ENCODE measurements at regions not wholly inside any gene's neighbourhood (a gene's known extent, or its start where the extent isn't known, plus 50 kb on each side); places are given as distances from the start of the nearest gene placed in this dataset.

DNA sequence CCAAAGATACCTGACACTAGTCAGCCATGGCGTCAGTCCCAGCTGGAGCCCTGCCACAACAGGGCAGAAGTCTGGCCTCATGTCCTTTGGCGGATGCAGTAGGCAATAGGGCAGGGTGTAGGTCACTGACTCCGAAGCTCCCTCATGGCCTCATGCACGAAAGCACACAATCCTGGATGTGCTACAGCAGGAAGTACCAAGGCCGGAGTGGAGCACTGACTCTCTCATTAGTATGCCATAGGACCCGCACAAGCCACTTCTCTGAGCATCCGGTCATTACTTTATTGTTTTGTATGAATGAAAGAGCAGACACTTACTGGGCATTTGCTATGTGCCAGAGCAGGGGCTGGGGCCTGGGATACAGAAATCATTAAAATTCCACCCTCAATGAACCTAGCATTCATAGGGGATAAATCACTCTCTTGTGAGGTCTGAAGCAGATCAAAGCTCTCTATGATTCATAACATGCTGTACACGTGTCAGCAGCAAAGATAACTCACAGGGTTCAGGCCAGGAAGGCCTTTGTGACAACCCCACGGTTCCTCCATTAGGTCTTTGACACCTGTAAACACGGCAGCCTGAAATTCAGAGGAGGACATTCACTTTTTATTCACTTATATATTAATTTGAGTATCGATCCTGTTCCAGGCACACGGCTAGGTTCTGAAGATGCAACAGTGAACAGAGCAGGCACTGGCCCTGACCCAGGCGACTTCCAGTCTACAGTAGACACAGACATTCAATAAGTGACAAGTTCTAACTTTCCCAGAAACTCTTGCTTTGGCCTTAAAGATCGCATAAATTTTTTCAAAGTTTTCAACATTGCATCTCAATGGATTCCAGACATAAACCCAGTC is 357.9 kb upstream of the USP24 start:
- Mint-ChIP-seq H3K4me1 (no peaks in the 10 kb centered on the region), H3K4me3 (no peak overlapping the region), H3K27me3 (peaks cover 0 to 14% of the 10 kb centered on the region in 2 donors), H3K36me3 (no peaks in the 10 kb centered on the region), H3K9me3 (peaks cover 0 to 1% of the 10 kb centered on the region in 2 donors), H3K27ac (no peak overlapping the region)
- DNase-seq (no peak), ATAC-seq (replicated peaks) (no peak)

DNA sequence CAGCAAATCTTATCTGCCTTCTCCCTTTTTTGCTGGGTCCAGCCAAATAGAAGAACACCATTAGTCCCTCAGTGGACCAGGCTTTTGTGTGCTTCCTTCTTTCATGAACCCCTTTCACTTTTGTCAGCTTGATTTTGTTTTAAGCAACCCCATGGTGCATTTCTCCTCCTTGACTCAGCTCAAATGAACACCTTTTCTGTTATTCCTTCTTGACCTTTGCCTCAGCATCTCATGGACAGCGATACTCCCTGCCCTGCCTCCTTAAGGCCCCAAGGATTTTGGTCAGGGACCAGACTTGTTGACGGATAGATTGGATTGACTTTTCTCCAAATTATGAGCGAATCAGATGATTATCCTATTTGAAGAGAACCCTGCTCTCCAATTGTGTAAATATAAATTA is 356.6 kb upstream of the USP24 start:
- peaks cover 0 to 1% of the 10 kb centered on the region in 2 donors for H3K9me3 Mint-ChIP-seq
- ATAC-seq (replicated peaks), result no peak
- H3K27ac Mint-ChIP-seq, result no peak overlapping the region
- no peaks in the 10 kb centered on the region for H3K4me1 Mint-ChIP-seq
- H3K36me3 Mint-ChIP-seq, result no peaks in the 10 kb centered on the region
- DNase-seq, result no peak
- H3K4me3 Mint-ChIP-seq, result no peak overlapping the region
- H3K27me3 Mint-ChIP-seq, result peaks cover 0 to 15% of the 10 kb centered on the region in 2 donors

DNA sequence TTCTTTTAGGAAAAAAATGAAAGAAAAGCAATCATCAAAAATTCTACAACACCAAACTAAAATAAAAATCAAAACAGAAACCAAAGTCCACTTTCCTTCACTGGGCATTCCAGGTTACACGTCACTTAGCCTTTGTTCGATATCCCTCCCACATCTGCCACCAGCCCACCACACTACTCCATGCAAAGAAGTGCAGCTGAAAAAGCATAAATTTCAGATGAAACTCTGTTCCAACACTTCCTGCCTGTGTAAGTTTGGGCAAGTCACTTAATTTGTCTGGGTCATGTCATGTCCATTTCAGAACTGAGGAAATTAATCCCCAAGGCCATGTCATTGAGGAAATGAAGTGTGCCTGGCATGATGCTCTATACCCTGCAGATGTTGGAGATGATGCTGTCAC is 354.3 kb upstream of the USP24 start:
- H3K9me3 Mint-ChIP-seq, result peaks cover 0 to 1% of the 10 kb centered on the region in 2 donors
- no peaks in the 10 kb centered on the region for H3K4me1 Mint-ChIP-seq
- H3K27me3 Mint-ChIP-seq, result peaks cover 0 to 15% of the 10 kb centered on the region in 2 donors
- H3K36me3 Mint-ChIP-seq, result no peaks in the 10 kb centered on the region
- H3K4me3 Mint-ChIP-seq, result no peak overlapping the region
- DNase-seq (no peak), ATAC-seq (replicated peaks) (no peak)
- H3K27ac Mint-ChIP-seq, result no peak overlapping the region

DNA sequence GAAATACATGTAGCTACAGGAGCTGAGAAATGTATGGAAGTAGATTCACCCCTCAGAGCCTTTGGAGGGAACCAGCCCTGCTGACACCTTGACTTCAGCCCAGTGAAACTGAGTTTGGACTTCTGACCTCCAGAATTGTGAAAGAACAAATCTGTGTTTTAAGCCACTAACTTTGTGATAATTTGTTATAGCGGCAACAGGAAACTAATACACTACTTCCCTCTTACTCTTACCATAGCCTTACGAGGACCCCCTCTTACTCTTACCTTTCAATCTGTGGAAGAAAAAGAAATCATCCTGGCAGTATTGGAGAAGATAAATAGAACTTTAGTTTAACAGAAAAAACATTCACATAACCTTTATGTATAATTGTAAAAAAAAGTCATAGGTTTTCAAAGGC is 353.6 kb upstream of the USP24 start:
- Mint-ChIP-seq H3K9me3 (peaks cover 0 to 1% of the 10 kb centered on the region in 2 donors), H3K36me3 (no peaks in the 10 kb centered on the region), H3K4me3 (no peak overlapping the region), H3K27ac (no peak overlapping the region), H3K27me3 (peaks cover 0 to 15% of the 10 kb centered on the region in 2 donors), H3K4me1 (no peaks in the 10 kb centered on the region)
- DNase-seq (no peak), ATAC-seq (replicated peaks) (no peak)

DNA sequence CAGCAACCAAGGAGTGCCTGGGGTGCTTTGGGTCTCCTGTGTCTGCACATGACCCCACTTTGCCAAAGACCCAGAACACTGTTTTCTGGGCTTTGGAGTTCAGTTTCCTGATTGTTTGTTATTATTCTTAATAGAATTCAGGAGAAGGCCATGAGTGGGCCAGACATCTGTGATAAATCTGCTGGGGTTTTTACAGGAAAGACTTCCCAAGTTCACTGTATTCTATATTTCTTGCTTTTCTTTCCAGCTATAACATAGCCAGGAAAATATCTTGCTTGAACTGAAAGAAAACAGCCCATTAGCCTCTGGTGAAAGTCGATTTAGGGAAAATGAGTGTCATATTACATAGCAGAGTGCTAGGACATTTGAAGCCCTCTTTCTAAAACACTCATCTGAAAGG is 345.1 kb upstream of the USP24 start:
- DNase-seq (no peak), ATAC-seq (replicated peaks) (no peak)
- H3K9me3 Mint-ChIP-seq, result no peaks in the 10 kb centered on the region
- H3K4me1 Mint-ChIP-seq, result no peaks in the 10 kb centered on the region
- H3K27me3 Mint-ChIP-seq, result no peaks in the 10 kb centered on the region
- H3K36me3 Mint-ChIP-seq, result no peaks in the 10 kb centered on the region
- H3K27ac Mint-ChIP-seq, result no peak overlapping the region
- no peak overlapping the region for H3K4me3 Mint-ChIP-seq

DNA sequence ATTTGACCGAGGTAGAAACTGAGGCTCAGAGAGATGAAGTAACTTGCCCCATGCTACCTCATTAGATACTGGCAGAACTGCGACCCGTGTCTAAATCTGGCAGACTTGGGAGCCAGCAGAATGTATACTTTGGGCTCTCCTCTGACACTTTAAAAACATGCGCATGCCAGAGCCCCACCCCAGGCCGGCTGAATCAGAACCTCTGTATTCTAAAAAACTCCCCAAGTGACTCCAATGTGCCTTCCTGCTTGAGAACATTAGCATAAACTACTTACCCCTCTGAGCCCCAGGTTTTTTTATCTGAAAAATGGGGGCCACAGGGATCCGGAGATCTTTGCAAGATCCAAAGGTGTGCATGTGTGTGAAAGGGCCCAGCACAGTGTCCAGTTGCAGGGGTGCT is 344.7 kb upstream of the USP24 start:
- H3K9me3 Mint-ChIP-seq, result no peaks in the 10 kb centered on the region
- H3K36me3 Mint-ChIP-seq, result no peaks in the 10 kb centered on the region
- no peaks in the 10 kb centered on the region for H3K27me3 Mint-ChIP-seq
- DNase-seq, result no peak
- no peak overlapping the region for H3K4me3 Mint-ChIP-seq
- no peak overlapping the region for H3K27ac Mint-ChIP-seq
- no peak for ATAC-seq (replicated peaks)
- H3K4me1 Mint-ChIP-seq, result no peaks in the 10 kb centered on the region

DNA sequence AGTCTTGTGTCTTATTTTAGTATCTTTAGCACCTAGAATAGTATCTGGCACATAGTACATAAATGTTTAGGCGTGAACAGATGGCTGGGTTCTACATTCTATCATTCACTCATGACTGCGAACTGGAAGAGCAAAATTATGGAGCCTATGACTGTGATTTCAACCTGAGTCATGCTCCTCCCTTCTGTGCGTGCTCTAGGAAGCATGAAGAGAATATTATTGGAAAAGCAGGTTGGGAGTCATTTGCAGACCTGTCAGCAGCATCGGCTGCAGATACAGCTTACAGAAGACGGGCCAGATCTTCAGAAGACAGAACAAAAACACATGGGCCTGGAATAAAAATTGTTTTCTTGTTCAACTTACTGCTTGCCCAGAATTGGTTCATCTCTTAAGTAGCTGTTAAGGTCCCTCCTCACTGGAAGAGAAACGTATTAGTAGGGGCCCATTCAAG is 344.0 kb upstream of the USP24 start:
- DNase-seq (no peak), ATAC-seq (replicated peaks) (no peak)
- Mint-ChIP-seq H3K36me3 (no peaks in the 10 kb centered on the region), H3K4me1 (no peaks in the 10 kb centered on the region), H3K9me3 (no peaks in the 10 kb centered on the region), H3K27ac (no peak overlapping the region), H3K4me3 (no peak overlapping the region), H3K27me3 (no peaks in the 10 kb centered on the region)

DNA sequence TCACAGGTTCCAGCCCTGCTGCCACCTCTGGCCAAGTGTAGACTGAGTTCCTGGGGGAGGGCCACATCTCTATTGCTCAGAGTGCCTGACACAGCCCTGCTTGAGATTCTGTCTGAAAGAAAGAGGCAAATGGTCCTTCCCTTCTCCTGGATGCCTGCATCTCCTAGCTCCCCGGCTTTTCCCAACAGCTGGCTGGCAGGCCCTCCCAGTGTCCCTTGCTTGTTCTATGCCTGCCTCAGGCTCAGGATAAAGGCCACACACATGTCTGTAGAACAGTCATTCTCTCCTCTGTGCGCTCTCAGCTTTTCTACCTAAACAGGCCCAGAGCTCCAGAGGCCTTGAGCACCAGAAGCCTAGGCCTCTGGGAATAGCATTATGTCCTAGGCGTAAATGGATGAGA is 343.4 kb upstream of the USP24 start:
- Mint-ChIP-seq H3K4me1 (no peaks in the 10 kb centered on the region), H3K27me3 (no peaks in the 10 kb centered on the region), H3K36me3 (no peaks in the 10 kb centered on the region), H3K27ac (no peak overlapping the region), H3K4me3 (no peak overlapping the region), H3K9me3 (no peaks in the 10 kb centered on the region)
- ATAC-seq (replicated peaks) (no peak), DNase-seq (no peak)

DNA sequence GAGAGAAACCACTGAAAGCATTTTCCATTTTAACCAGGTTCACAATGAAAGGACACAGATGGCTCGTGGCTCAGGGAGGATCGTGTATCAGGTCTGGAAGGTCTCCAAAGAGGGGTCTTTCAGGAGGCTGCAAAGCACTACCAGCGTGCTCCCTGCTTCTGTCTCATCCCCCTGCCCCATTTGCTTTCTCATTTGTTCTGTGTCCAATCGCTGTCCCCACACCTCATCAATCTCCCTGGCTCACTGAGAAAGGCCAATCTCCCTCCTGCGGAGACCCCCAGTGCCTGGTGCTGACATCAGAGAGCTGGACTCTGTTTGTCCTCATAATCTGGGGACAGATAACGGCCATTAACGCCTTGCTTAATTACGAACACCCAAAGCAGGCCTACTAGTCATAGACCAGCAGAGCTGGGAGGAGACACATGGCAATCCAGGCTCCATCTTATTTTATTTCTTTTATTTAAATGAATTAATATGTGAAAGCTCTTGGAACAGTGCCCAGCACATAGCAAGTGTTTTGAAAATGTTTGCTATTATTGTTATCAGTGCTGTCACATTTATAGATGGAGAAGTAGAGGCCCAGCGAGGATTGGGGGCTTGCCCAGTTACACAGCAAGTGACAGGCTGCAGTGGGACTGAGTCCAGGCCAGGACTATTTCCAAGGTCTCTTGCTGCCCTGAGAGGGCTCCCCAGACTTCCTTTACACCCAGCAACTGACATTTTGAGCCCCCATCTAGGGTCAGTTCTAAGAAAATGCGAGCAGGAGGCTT is 341.0 kb upstream of the USP24 start:
- no peaks in the 10 kb centered on the region for H3K27me3 Mint-ChIP-seq
- no peak overlapping the region for H3K4me3 Mint-ChIP-seq
- no peaks in the 10 kb centered on the region for H3K9me3 Mint-ChIP-seq
- no peak for ATAC-seq (replicated peaks)
- DNase-seq, result no peak
- no peaks in the 10 kb centered on the region for H3K4me1 Mint-ChIP-seq
- no peak overlapping the region for H3K27ac Mint-ChIP-seq
- H3K36me3 Mint-ChIP-seq, result no peaks in the 10 kb centered on the region

DNA sequence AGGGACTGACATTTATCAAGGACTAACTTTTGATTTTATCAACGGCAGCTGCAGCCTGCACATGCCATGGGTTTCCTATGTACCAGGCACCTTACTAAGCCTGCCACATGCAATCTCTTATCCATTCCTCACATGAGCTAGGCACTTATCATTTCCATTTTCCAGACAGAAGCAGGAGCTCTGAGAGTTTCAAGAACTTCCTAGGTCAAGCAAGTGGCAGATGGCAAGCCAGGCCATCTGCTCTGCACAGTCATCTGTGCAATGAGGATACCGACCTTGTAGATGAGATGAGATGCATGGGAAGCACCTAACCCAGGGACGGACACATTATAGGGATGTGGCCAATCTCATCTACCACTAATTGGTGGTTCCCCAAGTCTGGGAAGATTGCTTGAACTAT is 339.4 kb upstream of the USP24 start:
- Mint-ChIP-seq H3K9me3 (no peaks in the 10 kb centered on the region), H3K36me3 (no peaks in the 10 kb centered on the region), H3K4me3 (no peak overlapping the region), H3K27me3 (no peaks in the 10 kb centered on the region), H3K4me1 (no peaks in the 10 kb centered on the region), H3K27ac (no peak overlapping the region)
- ATAC-seq (replicated peaks) (no peak), DNase-seq (no peak)

DNA sequence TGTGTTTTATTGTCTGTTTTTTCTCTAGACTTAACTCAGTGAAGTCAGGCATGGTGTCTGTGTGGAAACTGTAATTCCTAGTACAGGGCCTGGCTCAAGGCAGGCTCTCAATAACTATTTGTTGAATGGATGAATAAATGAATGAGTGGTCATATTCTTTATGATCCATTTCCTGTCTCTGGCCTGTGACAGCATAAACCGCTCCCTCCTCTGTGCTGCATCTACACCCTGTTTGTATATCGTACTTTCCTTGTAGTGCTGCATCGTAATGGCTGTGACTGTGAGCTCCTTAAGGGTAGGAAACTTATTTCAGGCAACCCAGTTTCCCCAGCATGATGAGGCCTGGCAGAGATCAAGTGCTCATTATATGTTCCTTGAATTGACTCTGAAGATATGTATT is 337.5 kb upstream of the USP24 start:
- Mint-ChIP-seq H3K4me1 (no peaks in the 10 kb centered on the region), H3K36me3 (no peaks in the 10 kb centered on the region), H3K4me3 (no peak overlapping the region), H3K27ac (no peak overlapping the region), H3K27me3 (no peaks in the 10 kb centered on the region), H3K9me3 (no peaks in the 10 kb centered on the region)
- ATAC-seq (replicated peaks) (no peak), DNase-seq (no peak)

DNA sequence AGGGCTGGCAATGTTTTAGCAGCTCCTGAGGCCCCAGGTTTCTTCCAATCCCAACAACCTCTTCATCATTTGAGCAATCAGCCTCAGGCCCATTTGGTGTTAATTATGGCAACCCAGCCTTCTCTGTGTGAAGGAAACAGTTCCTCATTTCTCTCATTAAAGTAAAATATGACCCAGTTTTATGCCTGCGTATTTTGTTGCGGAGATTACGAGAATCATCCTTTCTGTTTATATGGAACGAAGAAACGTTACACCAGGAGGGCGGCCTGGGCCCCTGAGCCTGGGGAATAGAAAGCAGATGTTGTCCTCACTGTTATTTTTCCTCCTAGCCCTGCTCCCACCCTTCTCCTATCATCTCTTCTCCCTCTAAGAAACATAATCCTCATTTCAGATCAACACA is 332.2 kb upstream of the USP24 start:
- Mint-ChIP-seq H3K4me1 (no peaks in the 10 kb centered on the region), H3K9me3 (no peaks in the 10 kb centered on the region), H3K27me3 (no peaks in the 10 kb centered on the region), H3K4me3 (no peak overlapping the region), H3K27ac (no peak overlapping the region), H3K36me3 (no peaks in the 10 kb centered on the region)
- no peak for ATAC-seq (replicated peaks)
- DNase-seq, result no peak

DNA sequence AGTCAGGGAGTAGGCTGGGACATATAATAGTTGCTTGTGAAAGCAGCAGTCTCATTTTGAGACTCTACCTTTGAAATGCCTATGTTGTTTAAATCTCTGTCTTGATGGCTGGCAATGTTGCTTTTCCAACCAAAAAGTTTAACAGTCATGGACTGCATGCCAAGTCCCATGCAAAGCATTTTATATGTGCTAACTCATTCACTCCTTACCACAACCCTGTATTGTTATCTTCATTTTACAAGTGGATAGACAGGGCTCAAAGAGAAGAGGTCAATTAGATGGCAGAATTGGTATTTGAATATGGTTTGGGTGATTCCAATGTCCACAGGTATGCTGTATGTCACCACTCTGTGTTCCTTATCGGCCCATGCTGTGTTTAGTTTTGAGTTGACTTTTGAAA is 331.4 kb upstream of the USP24 start:
- Mint-ChIP-seq H3K4me1 (no peaks in the 10 kb centered on the region), H3K9me3 (no peaks in the 10 kb centered on the region), H3K27me3 (no peaks in the 10 kb centered on the region), H3K36me3 (no peaks in the 10 kb centered on the region), H3K4me3 (no peak overlapping the region), H3K27ac (no peak overlapping the region)
- ATAC-seq (replicated peaks) (no peak), DNase-seq (no peak)

DNA sequence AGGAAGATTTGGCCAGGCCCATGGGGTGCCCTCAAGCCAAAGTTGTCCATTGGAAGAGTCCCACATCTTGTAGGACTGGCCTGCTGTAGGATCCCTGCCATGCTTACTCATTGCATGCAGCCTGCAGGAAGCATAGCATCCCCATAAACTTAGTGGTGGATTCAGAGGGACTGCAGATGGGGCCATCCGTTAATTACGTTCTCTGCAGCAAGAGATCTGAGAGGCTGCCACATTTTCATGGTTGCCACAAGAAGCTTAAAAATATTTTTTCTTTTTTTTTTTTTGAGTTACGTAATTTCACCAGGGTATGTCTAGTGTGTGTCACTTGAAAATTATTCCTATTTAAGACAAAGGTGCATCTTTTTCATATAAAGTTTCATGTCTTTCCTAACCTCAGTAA is 329.7 kb upstream of the USP24 start:
- DNase-seq (no peak), ATAC-seq (replicated peaks) (no peak)
- Mint-ChIP-seq H3K36me3 (no peaks in the 10 kb centered on the region), H3K4me3 (no peak overlapping the region), H3K27ac (no peak overlapping the region), H3K27me3 (no peaks in the 10 kb centered on the region), H3K9me3 (no peaks in the 10 kb centered on the region), H3K4me1 (no peaks in the 10 kb centered on the region)

DNA sequence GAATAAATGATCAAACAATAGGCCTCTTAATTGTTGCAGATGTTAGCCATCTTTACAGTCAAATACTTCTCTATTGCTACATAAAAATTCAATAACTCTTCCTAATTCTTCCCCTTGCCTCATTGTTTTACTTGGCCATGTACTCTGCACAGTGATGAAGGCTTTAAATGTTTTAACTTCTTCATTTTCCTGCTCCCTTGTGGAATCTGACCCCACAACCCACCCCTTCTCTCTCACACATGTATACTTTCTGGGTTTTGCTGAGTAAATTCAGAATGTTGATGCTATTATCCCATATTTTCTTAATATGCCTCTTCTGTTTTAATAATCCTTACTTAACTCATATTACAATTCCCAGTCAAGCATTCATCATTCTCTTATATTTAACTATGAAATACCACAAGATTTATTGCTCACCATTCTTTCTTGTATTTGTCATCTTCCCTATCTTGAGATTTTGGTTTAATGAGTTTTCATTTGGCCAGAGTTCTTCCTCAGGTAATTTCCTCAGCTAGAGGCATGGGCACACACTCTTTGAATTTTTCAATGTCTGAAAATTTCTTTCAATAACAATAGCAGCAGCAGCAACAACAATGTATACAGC is 327.8 kb upstream of the USP24 start:
- ATAC-seq (replicated peaks) (no peak), DNase-seq (no peak)
- H3K27me3 Mint-ChIP-seq, result no peaks in the 10 kb centered on the region
- no peak overlapping the region for H3K4me3 Mint-ChIP-seq
- no peaks in the 10 kb centered on the region for H3K4me1 Mint-ChIP-seq
- no peak overlapping the region for H3K27ac Mint-ChIP-seq
- no peaks in the 10 kb centered on the region for H3K36me3 Mint-ChIP-seq
- no peaks in the 10 kb centered on the region for H3K9me3 Mint-ChIP-seq
